ENCODE measurements at regions not wholly inside any gene's neighbourhood (a gene's known extent, or its start where the extent isn't known, plus 50 kb on each side); places are given as distances from the start of the nearest gene placed in this dataset.

DNA sequence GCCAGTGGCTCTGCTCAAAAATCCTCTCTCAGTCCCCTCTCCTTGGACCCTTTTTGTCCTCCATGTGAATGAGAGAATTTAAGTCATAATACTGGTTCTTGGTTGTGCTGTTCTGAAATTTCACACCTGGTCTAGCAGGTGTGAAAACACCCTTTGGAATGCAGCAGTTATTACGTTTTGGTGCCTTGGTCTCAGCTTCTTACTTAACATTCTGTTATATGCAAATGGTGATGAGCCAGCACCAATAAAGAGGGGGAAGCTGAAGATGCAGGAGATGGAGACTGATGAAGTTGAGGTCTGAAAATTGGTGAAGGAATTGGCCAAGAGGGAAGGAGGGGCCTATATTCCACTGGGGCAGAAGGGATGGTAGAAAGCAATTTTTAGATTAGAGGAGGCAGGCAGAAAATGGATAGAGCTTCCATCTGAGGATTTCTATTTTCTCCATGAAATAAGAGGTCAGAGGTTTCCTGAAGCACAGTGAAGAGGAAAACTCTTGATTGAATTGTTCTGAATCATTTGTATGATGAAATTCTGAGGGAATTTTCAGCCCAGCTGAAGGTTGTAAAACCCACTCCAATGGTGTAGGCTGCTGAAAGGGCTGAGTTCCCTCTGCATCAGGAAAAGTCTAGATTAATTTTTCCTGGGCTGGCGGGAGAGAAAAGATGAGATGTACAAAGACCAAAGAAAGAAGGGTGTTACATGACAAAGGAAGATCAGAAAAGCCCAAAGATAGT lies 94.0 kb upstream of the FAM180A start:
- no peaks in the 10 kb centered on the region for H3K36me3 Mint-ChIP-seq (ENCODE audit: insufficient read depth, unreplicated experiment)
- no TSS peak for BruUV-seq (replicated peaks)
- Histone ChIP-seq H3K4me3 (ENCODE audit: low read depth, low read length) (no peak overlapping the region), H3K9me3 (no peaks in the 10 kb centered on the region), H3K36me3 (ENCODE audit: control insufficient read depth, insufficient read depth, low read length) (no peaks in the 10 kb centered on the region), H3K27me3 (replicated peaks; ENCODE audit: control insufficient read depth, insufficient read depth, low read length) (no peaks in the 10 kb centered on the region), H3K4me1 (no peaks in the 10 kb centered on the region)
- peaks cover 9% of the 10 kb centered on the region for H3K4me1 Mint-ChIP-seq (ENCODE audit: low read depth, unreplicated experiment)
- no peak for TF ChIP-seq CTCF (IDR thresholded peaks at IDR 0.05; ENCODE audit: insufficient read depth in 1 of 2, low read depth in 1 of 2, low read length in 1 of 2, severe bottlenecking in 1 of 2, unreplicated experiment in 1 of 2)
- DNase-seq, result no peak
- H3K27me3 Mint-ChIP-seq (ENCODE audit: insufficient read depth, unreplicated experiment), result no peaks in the 10 kb centered on the region
- H3K27ac Mint-ChIP-seq (ENCODE audit: unreplicated experiment), result no peak overlapping the region
- H3K9me3 Mint-ChIP-seq (ENCODE audit: unreplicated experiment), result no peaks in the 10 kb centered on the region
- POLR2A ChIA-PET, result no interaction called here
- intact Hi-C loops (cut with micrococcal nuclease; ENCODE audit: unreplicated experiment), result no loop called here
- no peak overlapping the region for H3K4me3 Mint-ChIP-seq (ENCODE audit: unreplicated experiment)
- CTCF ChIA-PET, result no interaction called here

GRCh38 chr7:135840591-135840990 lies 92.0 kb upstream of the FAM180A start:
- TF ChIP-seq CTCF (IDR thresholded peaks at IDR 0.05; ENCODE audit: insufficient read depth in 1 of 2, low read depth in 1 of 2, low read length in 1 of 2, severe bottlenecking in 1 of 2, unreplicated experiment in 1 of 2), result no peak
- no peak overlapping the region for H3K4me3 ChIP-seq (ENCODE audit: low read depth, low read length)
- H3K27ac Mint-ChIP-seq (ENCODE audit: unreplicated experiment), result no peak overlapping the region
- H3K9me3 ChIP-seq, result no peaks in the 10 kb centered on the region
- peaks cover 9% of the 10 kb centered on the region for H3K4me1 Mint-ChIP-seq (ENCODE audit: low read depth, unreplicated experiment)
- intact Hi-C loops (cut with micrococcal nuclease; ENCODE audit: unreplicated experiment), result no loop called here
- no peak for DNase-seq
- no peaks in the 10 kb centered on the region for H3K36me3 Mint-ChIP-seq (ENCODE audit: insufficient read depth, unreplicated experiment)
- no peaks in the 10 kb centered on the region for H3K4me1 ChIP-seq
- no peaks in the 10 kb centered on the region for H3K27me3 Mint-ChIP-seq (ENCODE audit: insufficient read depth, unreplicated experiment)
- no peak overlapping the region for H3K4me3 Mint-ChIP-seq (ENCODE audit: unreplicated experiment)
- H3K9me3 Mint-ChIP-seq (ENCODE audit: unreplicated experiment), result no peaks in the 10 kb centered on the region
- ChIA-PET CTCF (interaction anchor here (0.6 kb wide), 1 partner anchor 1030 kb away, joined by 7 read pairs; no protein-coding TSS in a partner anchor), POLR2A (interaction anchor here (0.6 kb wide), 1 partner anchor 158 kb away, joined by 5 read pairs; no protein-coding TSS in a partner anchor)
- BruUV-seq (replicated peaks), result no TSS peak
- H3K27me3 ChIP-seq (replicated peaks; ENCODE audit: control insufficient read depth, insufficient read depth, low read length), result no peaks in the 10 kb centered on the region
- H3K36me3 ChIP-seq (ENCODE audit: control insufficient read depth, insufficient read depth, low read length), result no peaks in the 10 kb centered on the region

DNA sequence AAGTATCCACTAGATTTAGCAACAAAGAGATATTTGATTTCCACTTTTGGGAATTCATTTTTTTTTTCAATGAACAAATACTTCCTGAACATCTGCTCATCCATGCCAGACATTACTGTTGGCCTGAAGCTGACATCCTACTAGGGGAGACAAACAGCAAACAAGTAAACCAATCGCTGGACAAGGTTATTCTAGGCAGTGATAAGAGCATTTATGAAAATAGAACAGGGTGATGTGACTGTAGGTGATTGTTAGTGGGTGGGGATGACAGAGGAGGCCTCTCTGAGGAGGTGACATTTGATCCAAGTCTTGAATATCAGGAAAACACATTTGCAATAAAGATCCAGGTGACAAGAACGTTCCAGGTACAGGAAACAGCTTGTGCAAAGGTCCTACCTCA lies 89.1 kb upstream of the FAM180A start:
- Mint-ChIP-seq H3K4me1 (ENCODE audit: low read depth, unreplicated experiment) (peaks cover 15% of the 10 kb centered on the region), H3K36me3 (ENCODE audit: insufficient read depth, unreplicated experiment) (no peaks in the 10 kb centered on the region), H3K9me3 (ENCODE audit: unreplicated experiment) (no peaks in the 10 kb centered on the region), H3K4me3 (ENCODE audit: unreplicated experiment) (no peak overlapping the region), H3K27ac (ENCODE audit: unreplicated experiment) (no peak overlapping the region), H3K27me3 (ENCODE audit: insufficient read depth, unreplicated experiment) (no peaks in the 10 kb centered on the region)
- POLR2A ChIA-PET, result no interaction called here
- TF ChIP-seq CTCF (IDR thresholded peaks at IDR 0.05; ENCODE audit: insufficient read depth in 1 of 2, low read depth in 1 of 2, low read length in 1 of 2, severe bottlenecking in 1 of 2, unreplicated experiment in 1 of 2), result no peak
- no TSS peak for BruUV-seq (replicated peaks)
- no peaks in the 10 kb centered on the region for H3K36me3 ChIP-seq (ENCODE audit: control insufficient read depth, insufficient read depth, low read length)
- DNase-seq, result no peak
- H3K4me1 ChIP-seq, result peaks cover 8% of the 10 kb centered on the region
- H3K9me3 ChIP-seq, result no peaks in the 10 kb centered on the region
- CTCF ChIA-PET, result no interaction called here
- H3K4me3 ChIP-seq (ENCODE audit: low read depth, low read length), result no peak overlapping the region
- no peaks in the 10 kb centered on the region for H3K27me3 ChIP-seq (replicated peaks; ENCODE audit: control insufficient read depth, insufficient read depth, low read length)
- intact Hi-C loops (cut with micrococcal nuclease; ENCODE audit: unreplicated experiment), result no loop called here

Measured in Caco-2 (cell line).